Loucy (cell line): ENCODE measurements at regions not wholly inside any gene's neighbourhood (a gene's known extent, or its start where the extent isn't known, plus 50 kb on each side); places are given as distances from the start of the nearest gene placed in this dataset.

ENCODE experiments used
- H2AFZ ChIP-seq: fragments of 200-600 bp; sonication (generic); 2 replicates; pipeline ENCODE4 v1.6.0; 2016; ENCODE audit warnings: antibody characterized with exemption, mild to moderate bottlenecking, low read length, moderate library complexity
- H3F3A ChIP-seq: fragments of 200-600 bp; 2 replicates; pipeline ENCODE4 v1.6.0; 2016; ENCODE audit warnings: antibody characterized with exemption, low read depth, mild to moderate bottlenecking
- H3K27me3 ChIP-seq: fragments of 200-600 bp; sonication (generic); 2 replicates; pipeline ENCODE4 v1.6.1; 2014; ENCODE audit warnings: low read length, mild to moderate bottlenecking; ENCODE audit not compliant: insufficient read depth, poor library complexity, severe bottlenecking
- H3K36me3 ChIP-seq: fragments of 200-600 bp; sonication (generic); 2 replicates; pipeline ENCODE4 v1.6.1; 2016; ENCODE audit warnings: low read length; ENCODE audit not compliant: insufficient read depth
- H3K4me1 ChIP-seq: fragments of 200-600 bp; sonication (generic); 2 replicates; pipeline ENCODE4 v1.5.1; 2014; ENCODE audit warnings: low read length, mild to moderate bottlenecking; ENCODE audit not compliant: insufficient read depth, poor library complexity, severe bottlenecking
- H3K4me2 ChIP-seq: fragments of 200-600 bp; sonication (generic); 2 replicates; pipeline ENCODE4 v1.6.0; 2014; ENCODE audit warnings: antibody characterized with exemption, low read length, low read depth, mild to moderate bottlenecking; ENCODE audit not compliant: poor library complexity, severe bottlenecking
- H3K4me3 ChIP-seq: fragments of 200-600 bp; sonication (generic); 2 replicates; pipeline ENCODE4 v1.5.1; 2014; ENCODE audit warnings: low read length, mild to moderate bottlenecking, mixed read lengths; ENCODE audit not compliant: poor library complexity, severe bottlenecking
- H3K79me2 ChIP-seq: fragments of 200-600 bp; sonication (generic); 2 replicates; pipeline ENCODE4 v1.6.1; 2014; ENCODE audit warnings: low read length; ENCODE audit not compliant: insufficient read depth
- H3K9ac ChIP-seq: fragments of 200-600 bp; sonication (generic); 2 replicates; pipeline ENCODE4 v1.6.0; 2014; ENCODE audit warnings: mild to moderate bottlenecking, low read depth, low read length, moderate library complexity; ENCODE audit not compliant: poor library complexity, severe bottlenecking
- H3K9me2 ChIP-seq: fragments of 200-600 bp; sonication (generic); replicated peaks from 2 replicates; pipeline ENCODE4 v1.6.1; 2016; ENCODE audit warnings: low read depth, low read length, mixed read lengths
- H3K9me3 ChIP-seq: fragments of 200-600 bp; sonication (generic); 2 replicates; pipeline ENCODE4 v1.6.1; 2014; ENCODE audit warnings: mild to moderate bottlenecking, antibody characterized with exemption, low read length, low read depth; ENCODE audit not compliant: insufficient read depth
- H4K20me1 ChIP-seq: fragments of 200-600 bp; sonication (generic); 2 replicates; pipeline ENCODE4 v1.6.0; 2014; ENCODE audit warnings: antibody characterized with exemption, low read length, mild to moderate bottlenecking; ENCODE audit not compliant: insufficient read depth, poor library complexity, severe bottlenecking
- EZH2phosphoT487 ChIP-seq: fragments of 200-600 bp; IDR thresholded peaks from 2 replicates; pipeline ENCODE4 v1.6.1; 2018; ENCODE audit warnings: antibody characterized with exemption, mild to moderate bottlenecking, moderate library complexity, borderline replicate concordance
- TF ChIP-seq, protein P1 (sequence below): fragments of 200-600 bp; sonication (generic); conservative IDR thresholded peaks from 2 replicates; pipeline ENCODE4 v1.5.1; 2014; ENCODE audit warnings: mild to moderate bottlenecking, antibody characterized with exemption, low read length

DNA sequence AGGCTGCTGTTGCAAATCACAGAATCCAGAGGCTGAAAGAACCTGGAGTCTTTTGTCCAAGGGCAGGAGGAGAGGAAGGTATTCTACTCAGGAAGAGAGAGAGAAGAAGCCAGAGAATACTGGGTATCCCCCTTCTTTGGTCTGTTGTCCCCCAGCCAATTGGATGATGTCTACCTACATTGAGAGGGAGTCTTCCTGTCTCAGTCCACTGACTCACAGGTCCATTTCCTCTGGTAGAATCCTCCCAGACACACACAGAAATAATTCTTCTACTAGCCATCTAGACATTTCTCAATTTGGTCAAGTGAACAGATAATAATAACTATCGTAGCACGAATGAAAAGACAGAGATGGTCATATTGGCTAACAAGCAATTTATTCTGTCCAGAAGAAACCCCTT is 416.4 kb upstream of the UBE2E3 start:
- Histone ChIP-seq H3K9ac (no peak overlapping the region), H3F3A (no peaks in the 10 kb centered on the region), H3K27me3 (no peaks in the 10 kb centered on the region), H3K9me2 (no peaks in the 10 kb centered on the region), H3K4me2 (no peak overlapping the region), H3K36me3 (no peaks in the 10 kb centered on the region), H3K9me3 (no peaks in the 10 kb centered on the region), H4K20me1 (no peaks in the 10 kb centered on the region), H2AFZ (no peak overlapping the region), H3K4me3 (no peak overlapping the region), H3K4me1 (peaks cover 5% of the 10 kb centered on the region), H3K79me2 (no peaks in the 10 kb centered on the region)
- TF ChIP-seq EZH2phosphoT487, result no peak
- TF ChIP-seq, protein P1, sequence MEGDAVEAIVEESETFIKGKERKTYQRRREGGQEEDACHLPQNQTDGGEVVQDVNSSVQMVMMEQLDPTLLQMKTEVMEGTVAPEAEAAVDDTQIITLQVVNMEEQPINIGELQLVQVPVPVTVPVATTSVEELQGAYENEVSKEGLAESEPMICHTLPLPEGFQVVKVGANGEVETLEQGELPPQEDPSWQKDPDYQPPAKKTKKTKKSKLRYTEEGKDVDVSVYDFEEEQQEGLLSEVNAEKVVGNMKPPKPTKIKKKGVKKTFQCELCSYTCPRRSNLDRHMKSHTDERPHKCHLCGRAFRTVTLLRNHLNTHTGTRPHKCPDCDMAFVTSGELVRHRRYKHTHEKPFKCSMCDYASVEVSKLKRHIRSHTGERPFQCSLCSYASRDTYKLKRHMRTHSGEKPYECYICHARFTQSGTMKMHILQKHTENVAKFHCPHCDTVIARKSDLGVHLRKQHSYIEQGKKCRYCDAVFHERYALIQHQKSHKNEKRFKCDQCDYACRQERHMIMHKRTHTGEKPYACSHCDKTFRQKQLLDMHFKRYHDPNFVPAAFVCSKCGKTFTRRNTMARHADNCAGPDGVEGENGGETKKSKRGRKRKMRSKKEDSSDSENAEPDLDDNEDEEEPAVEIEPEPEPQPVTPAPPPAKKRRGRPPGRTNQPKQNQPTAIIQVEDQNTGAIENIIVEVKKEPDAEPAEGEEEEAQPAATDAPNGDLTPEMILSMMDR, result no peak

DNA sequence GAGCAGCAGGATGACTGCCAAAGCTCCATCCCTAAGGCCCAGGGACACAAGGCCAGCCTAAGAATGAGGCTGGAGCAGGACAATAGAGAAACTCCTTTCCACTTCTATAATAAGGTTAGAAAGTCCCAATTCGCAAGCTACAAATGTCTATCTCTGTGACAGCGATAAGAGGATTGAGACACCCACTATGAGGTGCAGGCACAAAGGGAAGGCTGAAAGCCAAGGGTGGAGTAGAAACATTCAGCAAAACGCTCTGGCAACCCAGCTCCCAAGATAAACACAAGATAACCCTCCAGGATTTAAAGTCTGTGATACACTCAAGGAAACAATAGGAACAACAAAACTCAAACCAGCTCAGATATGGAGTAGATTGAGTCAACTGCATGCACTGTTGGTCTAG is 418.0 kb upstream of the UBE2E3 start:
- Histone ChIP-seq H3K4me1 (peaks cover 5% of the 10 kb centered on the region), H3F3A (no peaks in the 10 kb centered on the region), H3K9me3 (no peaks in the 10 kb centered on the region), H2AFZ (no peak overlapping the region), H3K27me3 (no peaks in the 10 kb centered on the region), H3K9ac (no peak overlapping the region), H3K9me2 (no peaks in the 10 kb centered on the region), H3K4me2 (no peak overlapping the region), H3K36me3 (no peaks in the 10 kb centered on the region), H3K4me3 (no peak overlapping the region), H3K79me2 (no peaks in the 10 kb centered on the region), H4K20me1 (no peaks in the 10 kb centered on the region)
- TF ChIP-seq EZH2phosphoT487, result no peak
- TF ChIP-seq, protein P1, result no peak

DNA sequence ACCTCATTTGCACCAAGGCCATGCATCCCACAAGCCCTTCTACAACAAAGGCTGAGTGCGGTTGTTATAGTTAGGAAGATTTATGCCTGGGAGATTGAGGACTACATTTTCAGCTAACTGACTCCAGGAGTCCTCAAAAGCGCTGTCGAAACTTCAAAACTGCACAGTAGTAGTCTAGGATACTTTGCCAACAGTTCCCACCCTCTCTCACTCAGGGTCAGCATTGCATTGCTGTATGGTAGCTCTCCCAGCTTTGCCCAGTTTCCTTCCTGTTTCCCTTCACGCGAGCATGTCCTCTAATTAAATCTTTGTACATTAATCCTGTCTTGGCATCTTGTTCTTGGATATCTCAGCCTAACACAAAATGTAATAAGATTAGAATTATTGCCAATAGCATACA is 420.6 kb upstream of the UBE2E3 start:
- Histone ChIP-seq H3K4me1 (peaks cover 5% of the 10 kb centered on the region), H3K4me2 (no peak overlapping the region)

More for the DNA sequence above, 420.6 kb upstream of the UBE2E3 start:
- TF ChIP-seq, protein P1, result no peak
- no peak for TF ChIP-seq EZH2phosphoT487
- Histone ChIP-seq H2AFZ (no peak overlapping the region), H3F3A (no peaks in the 10 kb centered on the region), H3K79me2 (no peaks in the 10 kb centered on the region), H3K4me3 (no peak overlapping the region), H3K27me3 (no peaks in the 10 kb centered on the region), H3K36me3 (no peaks in the 10 kb centered on the region), H3K9me2 (no peaks in the 10 kb centered on the region), H3K9ac (no peak overlapping the region), H3K9me3 (no peaks in the 10 kb centered on the region), H4K20me1 (no peaks in the 10 kb centered on the region)
